GM21528 (cell line): ENCODE measurements at regions not wholly inside any gene's neighbourhood (a gene's known extent, or its start where the extent isn't known, plus 50 kb on each side); places are given as distances from the start of the nearest gene placed in this dataset.

Experiments
- ATAC-seq: cut with Tn5 transposase; IDR thresholded peaks from one replicate; pipeline ENCODE4 v1.9.1; 2021; ENCODE audit warnings: mild to moderate bottlenecking, moderate library complexity; ENCODE audit not compliant: unreplicated experiment, low FRiP score

- no peak for ATAC-seq
These were observed 1293.7 kb downstream of the TMEM121 start for GRCh38 chr14:106820119-106820518.

GRCh38 chr14:106821119-106821518 is 1294.7 kb downstream of the TMEM121 start:
- ATAC-seq: no peak

- no peak for ATAC-seq
These were observed 1296.5 kb downstream of the TMEM121 start for GRCh38 chr14:106822905-106823304.

- ATAC-seq: no peak
These were observed 1297.2 kb downstream of the TMEM121 start for GRCh38 chr14:106823552-106823951.

- ATAC-seq: no peak
These were observed 1300.5 kb downstream of the TMEM121 start for GRCh38 chr14:106826833-106827369.

GRCh38 chr14:106831322-106831720 is 1304.9 kb downstream of the TMEM121 start:
- ATAC-seq: peak; percentile 50

GRCh38 chr14:106837870-106838269 is 1311.5 kb downstream of the TMEM121 start:
- ATAC-seq: no peak

GRCh38 chr14:106838991-106839769 is 1312.8 kb downstream of the TMEM121 start:
- no peak for ATAC-seq

- no peak for ATAC-seq
These were observed 1313.9 kb downstream of the TMEM121 start for GRCh38 chr14:106840258-106840657.

- ATAC-seq: no peak
These were observed 1314.6 kb downstream of the TMEM121 start for GRCh38 chr14:106840991-106841390.

GRCh38 chr14:106841701-106842100 is 1315.3 kb downstream of the TMEM121 start:
- no peak for ATAC-seq

GRCh38 chr14:106842687-106843086 is 1316.3 kb downstream of the TMEM121 start:
- ATAC-seq: no peak

- ATAC-seq: no peak
These were observed 1317.0 kb downstream of the TMEM121 start for GRCh38 chr14:106843386-106843785.

- no peak for ATAC-seq
These were observed 1317.6 kb downstream of the TMEM121 start for GRCh38 chr14:106843951-106844483.

- peak; percentile 40 for ATAC-seq
These were observed 1318.4 kb downstream of the TMEM121 start for GRCh38 chr14:106844608-106845285.

GRCh38 chr14:106845286-106846087 is 1319.1 kb downstream of the TMEM121 start:
- ATAC-seq: peak; percentile 40

- ATAC-seq: no peak
These were observed 1319.8 kb downstream of the TMEM121 start for GRCh38 chr14:106846218-106846617.

GRCh38 chr14:106848330-106849121 is 1322.1 kb downstream of the TMEM121 start:
- no peak for ATAC-seq

- peak; percentile 67 for ATAC-seq
These were observed 1324.8 kb downstream of the TMEM121 start for GRCh38 chr14:106850913-106851825.
